RWPE1 (cell line): ENCODE measurements at regions not wholly inside any gene's neighbourhood (a gene's known extent, or its start where the extent isn't known, plus 50 kb on each side); places are given as distances from the start of the nearest gene placed in this dataset.

Source experiments
- CTCF ChIA-PET: fragments of 350-600 bp; sonication (Branson Sonifier 250); formaldehyde crosslinking; extraction: SDS; loops from one replicate; lab custom pipeline; 2021; lab: Yijun Ruan, JAX
- POLR2A ChIA-PET: fragments of 400-600 bp; formaldehyde crosslinking; extraction: SDS; loops from one replicate; lab custom pipeline; 2020; ENCODE audit warnings: antibody characterized with exemption; ENCODE audit not compliant: low non-redundant PET; lab: Yijun Ruan, JAX
- DNase-seq: peaks from one replicate; pipeline ENCODE4 v3.0.0; 2012; ENCODE audit warnings: low spot score
- H3K27ac ChIP-seq: fragments of 450-650 bp; 2 replicates; pipeline ENCODE4 v1.5.1; 2017
- CTCF ChIP-seq: fragments of 450-650 bp; conservative IDR thresholded peaks from 2 replicates; pipeline ENCODE4 v1.5.1; 2017; ENCODE audit warnings: low read depth, mild to moderate bottlenecking

GRCh38 chr1:221371705-221372104 is 370.2 kb downstream of the DUSP10 start:
- DNase-seq: no peak
- ChIA-PET POLR2A (no interaction called here), CTCF (no interaction called here)
- TF ChIP-seq CTCF: no peak
- H3K27ac ChIP-seq: no peak overlapping the region

GRCh38 chr1:221373795-221374194 is 368.1 kb downstream of the DUSP10 start:
- no peak for TF ChIP-seq CTCF
- CTCF ChIA-PET: interaction anchor here (0.5 kb wide), 1 partner anchor 8 kb away, joined by 4 read pairs; no protein-coding TSS in a partner anchor
- H3K27ac ChIP-seq: no peak overlapping the region
- POLR2A ChIA-PET: no interaction called here
- no peak for DNase-seq

DNA sequence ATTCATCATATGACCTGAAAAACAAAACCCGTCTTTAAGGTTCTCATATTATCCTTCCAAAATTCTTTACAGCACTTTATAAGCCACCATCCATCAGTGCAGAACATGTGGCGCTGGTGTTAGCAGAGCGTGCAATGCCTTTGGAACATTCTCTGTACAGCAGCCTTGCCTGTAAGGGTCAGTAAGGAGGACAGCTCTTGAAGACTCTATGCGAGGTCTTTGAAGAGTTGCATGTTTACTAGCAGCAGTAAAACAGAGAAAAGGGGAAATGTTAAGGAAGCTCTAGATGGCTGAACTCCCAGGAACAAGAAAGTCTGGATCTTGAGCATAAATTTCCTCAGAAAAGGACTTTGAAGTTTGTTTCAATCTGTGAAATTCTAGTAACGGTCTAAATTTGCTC is 365.6 kb downstream of the DUSP10 start:
- CTCF ChIA-PET: interaction anchor here (0.5 kb wide), 1 partner anchor 21 kb away, joined by 3 read pairs; no protein-coding TSS in a partner anchor
- DNase-seq: no peak
- POLR2A ChIA-PET: no interaction called here
- H3K27ac ChIP-seq: no peak overlapping the region
- no peak for TF ChIP-seq CTCF

- no peak for DNase-seq
- POLR2A ChIA-PET: no interaction called here
- TF ChIP-seq CTCF: no peak
- H3K27ac ChIP-seq: no peak overlapping the region
- CTCF ChIA-PET: interaction anchor here (0.6 to 0.7 kb wide), 8 partner anchors 8 to 1699 kb away, joined by 3 to 5 read pairs (median 4); no protein-coding TSS in a partner anchor
These were observed 359.8 kb downstream of the DUSP10 start for GRCh38 chr1:221381910-221382623.

- H3K27ac ChIP-seq: peak overlapping the region; percentile 79
- TF ChIP-seq CTCF: no peak
- peak; percentile 63 for DNase-seq
- POLR2A ChIA-PET: no interaction called here
- CTCF ChIA-PET: no interaction called here
These were observed 349.4 kb downstream of the DUSP10 start for GRCh38 chr1:221392453-221392852.

DNA sequence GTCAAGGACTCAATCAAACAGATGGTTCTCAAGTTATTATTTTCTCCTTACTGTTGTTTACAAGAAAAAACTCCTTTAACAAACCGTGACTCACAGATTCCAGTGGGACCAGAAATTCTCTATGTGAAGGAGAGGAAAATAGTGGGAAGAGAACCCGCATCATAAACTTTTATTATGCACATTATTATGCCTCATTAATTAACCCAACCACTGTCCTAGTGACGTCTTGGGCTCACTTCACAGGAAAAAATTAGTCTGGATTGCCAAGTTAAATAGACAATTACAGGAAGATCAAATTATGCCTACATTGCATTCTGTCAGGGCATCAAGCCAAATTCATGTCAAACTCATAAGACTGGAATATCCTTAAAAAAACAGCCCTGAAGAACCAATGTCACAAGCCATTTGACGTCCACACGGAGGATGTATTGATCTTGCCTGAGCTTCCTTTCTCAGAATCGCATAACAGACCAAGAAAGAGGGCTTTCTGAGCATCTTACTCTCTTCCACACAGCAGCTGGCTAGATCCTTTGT is 347.8 kb downstream of the DUSP10 start:
- TF ChIP-seq CTCF: no peak
- ChIA-PET POLR2A (interaction anchor here (0.5 kb wide), 1 partner anchor 108 kb away, joined by 4 read pairs; no protein-coding TSS in a partner anchor), CTCF (interaction anchor here (0.6 to 0.7 kb wide), 2 partner anchors 42 to 99 kb away, joined by 4 to 5 read pairs; no protein-coding TSS in a partner anchor)
- H3K27ac ChIP-seq: no peak overlapping the region
- peak; percentile 23 for DNase-seq
